Parathyroid adenoma (tissue), 2 donors: ENCODE measurements at regions not wholly inside any gene's neighbourhood (a gene's known extent, or its start where the extent isn't known, plus 50 kb on each side); places are given as distances from the start of the nearest gene placed in this dataset.

Experiments used
- H2AFZ ChIP-seq: fragments of 300-600 bp; sonication (generic); one replicate; pipeline ENCODE4 v1.7.0; 2017; ENCODE audit warnings: antibody characterized with exemption, mild to moderate bottlenecking
- H3K27ac ChIP-seq: fragments of 300-600 bp; sonication (generic); one replicate; pipeline ENCODE4 v1.7.0; 2017
- H3K27me3 ChIP-seq: fragments of 300-600 bp; sonication (generic); one replicate; pipeline ENCODE4 v1.7.0; 2017; ENCODE audit warnings: low read length; ENCODE audit not compliant: control insufficient read depth, insufficient read depth
- H3K36me3 ChIP-seq: fragments of 300-600 bp; sonication (generic); one replicate; pipeline ENCODE4 v1.7.0; 2017; ENCODE audit warnings: low read length; ENCODE audit not compliant: control insufficient read depth, insufficient read depth
- H3K4me1 ChIP-seq: fragments of 300-600 bp; sonication (generic); one replicate; pipeline ENCODE4 v1.7.0; 2017; ENCODE audit warnings: control low read depth
- H3K4me2 ChIP-seq: fragments of 300-600 bp; sonication (generic); one replicate; pipeline ENCODE4 v1.7.0; 2017; ENCODE audit warnings: low read length
- H3K4me3 ChIP-seq: fragments of 300-600 bp; sonication (generic); one replicate; pipeline ENCODE4 v1.7.0; 2017; ENCODE audit warnings: low read depth, low read length
- H3K79me2 ChIP-seq: fragments of 300-600 bp; sonication (generic); one replicate; pipeline ENCODE4 v1.7.0; 2017; ENCODE audit warnings: control low read depth
- H3K9ac ChIP-seq: fragments of 300-600 bp; sonication (generic); one replicate; pipeline ENCODE4 v1.7.0; 2017; ENCODE audit warnings: mild to moderate bottlenecking
- H3K9me3 ChIP-seq: fragments of 300-600 bp; sonication (generic); one replicate; pipeline ENCODE4 v1.7.0; 2017; ENCODE audit warnings: low read length; ENCODE audit not compliant: control insufficient read depth
- TF ChIP-seq, protein P1 (sequence below): fragments of 300-600 bp; sonication (generic); IDR thresholded peaks from one replicate; pipeline ENCODE4 v1.7.0; 2017; ENCODE audit warnings: antibody characterized with exemption, mild to moderate bottlenecking
- donor health status: primary hyperparathyroidism.

DNA sequence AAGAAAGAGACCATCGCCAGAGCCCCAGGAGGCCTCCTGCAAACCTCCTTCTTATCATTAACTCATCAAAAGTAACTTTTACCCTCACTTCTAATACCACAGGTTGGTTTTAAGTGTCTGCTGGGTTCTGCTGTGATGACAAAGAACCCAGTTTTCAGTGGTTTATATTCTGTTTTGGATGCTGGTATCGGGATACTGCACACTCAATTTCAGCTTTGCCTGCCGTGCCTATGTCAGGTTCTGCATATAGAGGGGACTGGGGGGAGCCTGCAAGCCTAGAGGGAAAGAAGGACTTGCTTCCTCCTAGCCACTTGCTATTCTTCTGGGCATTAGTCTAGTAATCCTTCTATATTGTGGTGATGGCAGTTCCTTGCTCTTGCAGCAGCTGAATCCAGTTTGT, 242.4 kb downstream of the KCNRG start:
- Histone ChIP-seq H2AFZ (no peak overlapping the region), H3K36me3 (no peaks in the 10 kb centered on the region), H3K79me2 (no peaks in the 10 kb centered on the region), H3K4me1 (no peaks in the 10 kb centered on the region), H3K4me3 (no peak overlapping the region), H3K27me3 (no peaks in the 10 kb centered on the region), H3K9ac (no peak overlapping the region), H3K9me3 (no peaks in the 10 kb centered on the region), H3K27ac (no peak overlapping the region), H3K4me2 (no peak overlapping the region)
- TF ChIP-seq, protein P1, sequence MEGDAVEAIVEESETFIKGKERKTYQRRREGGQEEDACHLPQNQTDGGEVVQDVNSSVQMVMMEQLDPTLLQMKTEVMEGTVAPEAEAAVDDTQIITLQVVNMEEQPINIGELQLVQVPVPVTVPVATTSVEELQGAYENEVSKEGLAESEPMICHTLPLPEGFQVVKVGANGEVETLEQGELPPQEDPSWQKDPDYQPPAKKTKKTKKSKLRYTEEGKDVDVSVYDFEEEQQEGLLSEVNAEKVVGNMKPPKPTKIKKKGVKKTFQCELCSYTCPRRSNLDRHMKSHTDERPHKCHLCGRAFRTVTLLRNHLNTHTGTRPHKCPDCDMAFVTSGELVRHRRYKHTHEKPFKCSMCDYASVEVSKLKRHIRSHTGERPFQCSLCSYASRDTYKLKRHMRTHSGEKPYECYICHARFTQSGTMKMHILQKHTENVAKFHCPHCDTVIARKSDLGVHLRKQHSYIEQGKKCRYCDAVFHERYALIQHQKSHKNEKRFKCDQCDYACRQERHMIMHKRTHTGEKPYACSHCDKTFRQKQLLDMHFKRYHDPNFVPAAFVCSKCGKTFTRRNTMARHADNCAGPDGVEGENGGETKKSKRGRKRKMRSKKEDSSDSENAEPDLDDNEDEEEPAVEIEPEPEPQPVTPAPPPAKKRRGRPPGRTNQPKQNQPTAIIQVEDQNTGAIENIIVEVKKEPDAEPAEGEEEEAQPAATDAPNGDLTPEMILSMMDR: no peak

DNA sequence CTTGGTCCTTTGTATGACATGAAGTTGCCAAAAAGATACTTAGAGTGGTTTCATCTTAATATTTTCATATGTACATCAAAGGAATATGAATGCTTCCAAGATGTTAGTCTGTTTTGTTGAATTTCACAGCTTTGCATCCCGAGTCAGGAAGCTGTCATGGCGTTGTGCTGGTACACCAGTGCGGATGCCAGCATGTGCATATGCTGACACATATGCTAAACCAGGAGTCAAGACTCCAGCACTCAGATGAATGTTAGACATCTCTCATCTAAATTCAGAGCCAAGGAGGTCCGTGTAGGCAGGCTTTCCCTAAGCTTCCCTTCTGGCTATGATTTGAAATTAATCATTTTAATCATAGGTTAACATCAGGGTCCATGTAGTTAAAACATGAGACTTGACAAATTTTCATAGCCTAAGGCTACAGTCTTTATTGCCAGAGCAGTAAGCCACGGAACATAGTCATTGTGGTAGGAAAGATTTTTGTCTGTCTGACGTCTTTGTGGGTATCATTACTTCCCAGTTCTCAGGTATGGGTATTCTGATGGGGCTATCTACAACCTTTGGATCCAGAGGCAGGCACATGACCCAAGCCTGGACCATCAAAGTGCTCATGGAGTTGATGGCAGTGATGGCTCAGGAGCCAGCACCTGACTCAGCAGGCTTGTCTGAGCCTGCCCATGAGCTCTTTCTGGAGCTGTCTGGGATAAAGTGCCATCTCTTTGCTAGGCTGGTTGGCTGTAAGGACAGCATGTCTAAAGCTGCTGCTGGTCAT, 246.1 kb downstream of the KCNRG start:
- TF ChIP-seq, protein P1: no peak
- Histone ChIP-seq H3K4me1 (no peaks in the 10 kb centered on the region), H3K9me3 (no peaks in the 10 kb centered on the region), H3K9ac (no peak overlapping the region), H2AFZ (no peak overlapping the region), H3K27ac (no peak overlapping the region), H3K79me2 (no peaks in the 10 kb centered on the region), H3K27me3 (no peaks in the 10 kb centered on the region), H3K36me3 (no peaks in the 10 kb centered on the region), H3K4me3 (no peak overlapping the region), H3K4me2 (no peak overlapping the region)

DNA sequence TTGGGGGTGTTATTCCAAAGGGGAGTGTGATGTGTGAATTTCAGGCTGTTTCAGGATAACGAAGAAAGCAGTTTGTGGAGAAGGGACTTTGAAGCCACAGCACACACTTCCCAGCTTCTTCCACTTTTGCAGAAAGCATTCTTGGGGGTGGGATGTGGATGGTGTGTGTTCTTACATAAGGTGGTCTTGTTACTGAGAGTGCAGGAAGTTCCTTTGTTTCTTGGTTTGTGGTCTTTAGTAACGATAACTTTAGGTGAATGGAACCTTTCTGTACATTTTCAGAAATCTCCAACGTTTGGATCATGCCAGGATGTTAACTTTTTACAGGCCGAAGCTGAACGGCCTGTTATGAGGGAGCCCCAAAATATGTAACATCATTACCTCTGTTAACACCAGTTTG, 251.8 kb downstream of the KCNRG start:
- Histone ChIP-seq H3K36me3 (no peaks in the 10 kb centered on the region), H3K27me3 (no peaks in the 10 kb centered on the region), H3K9ac (no peak overlapping the region), H3K4me2 (no peak overlapping the region), H3K9me3 (no peaks in the 10 kb centered on the region), H3K27ac (no peak overlapping the region), H3K79me2 (no peaks in the 10 kb centered on the region), H3K4me1 (no peaks in the 10 kb centered on the region), H3K4me3 (no peak overlapping the region), H2AFZ (no peak overlapping the region)
- TF ChIP-seq, protein P1: no peak

DNA sequence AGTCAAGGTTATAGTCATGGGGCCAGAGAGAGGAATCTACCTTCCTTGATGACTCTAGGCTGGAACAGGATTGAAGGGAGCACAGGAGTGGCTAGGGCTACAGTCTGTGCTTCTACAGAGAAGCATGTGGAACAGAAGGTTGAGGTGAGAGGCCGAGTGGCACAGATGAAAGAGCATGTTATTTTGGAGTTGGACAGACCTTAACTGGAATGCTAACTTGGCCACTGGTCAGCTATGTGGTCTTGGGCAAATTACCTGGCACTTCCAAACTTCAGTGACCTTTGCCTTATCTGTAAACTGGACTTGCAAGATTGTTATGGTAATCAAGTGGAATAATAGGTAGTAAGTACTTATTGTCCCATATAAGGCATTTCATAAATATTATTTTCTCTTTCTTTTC, 252.7 kb downstream of the KCNRG start:
- Histone ChIP-seq H2AFZ (no peak overlapping the region), H3K36me3 (no peaks in the 10 kb centered on the region), H3K9me3 (no peaks in the 10 kb centered on the region)

More for the DNA sequence above, 252.7 kb downstream of the KCNRG start:
- no peak overlapping the region for H3K27ac ChIP-seq
- H3K9ac ChIP-seq: no peak overlapping the region
- H3K27me3 ChIP-seq: no peaks in the 10 kb centered on the region
- no peaks in the 10 kb centered on the region for H3K4me1 ChIP-seq
- H3K4me2 ChIP-seq: no peak overlapping the region
- TF ChIP-seq, protein P1: no peak
- H3K79me2 ChIP-seq: no peaks in the 10 kb centered on the region
- H3K4me3 ChIP-seq: no peak overlapping the region
